ENCODE measurements at regions not wholly inside any gene's neighbourhood (a gene's known extent, or its start where the extent isn't known, plus 50 kb on each side); places are given as distances from the start of the nearest gene placed in this dataset.

GRCh38 chr6:168736039-168736438 lies 295.1 kb downstream of the SMOC2 start:
- no peak for DNase-seq

GRCh38 chr6:168735268-168735949 lies 294.4 kb downstream of the SMOC2 start:
- no peak for DNase-seq

- no peak for DNase-seq
These were observed 293.5 kb downstream of the SMOC2 start for GRCh38 chr6:168734523-168734922.

- no peak for DNase-seq
These were observed 291.7 kb downstream of the SMOC2 start for GRCh38 chr6:168732676-168733075.

GRCh38 chr6:168730931-168731716 lies 290.1 kb downstream of the SMOC2 start:
- DNase-seq, result no peak

- DNase-seq, result no peak
These were observed 287.1 kb downstream of the SMOC2 start for GRCh38 chr6:168728056-168728455.

- no peak for DNase-seq
These were observed 285.4 kb downstream of the SMOC2 start for GRCh38 chr6:168726312-168726856.

GRCh38 chr6:168725802-168726201 lies 284.8 kb downstream of the SMOC2 start:
- no peak for DNase-seq

GRCh38 chr6:168724669-168725570 lies 283.9 kb downstream of the SMOC2 start:
- DNase-seq, result no peak

- no peak for DNase-seq
These were observed 283.0 kb downstream of the SMOC2 start for GRCh38 chr6:168724033-168724432.

GRCh38 chr6:168722397-168722796 lies 281.4 kb downstream of the SMOC2 start:
- DNase-seq, result no peak

GRCh38 chr6:168721571-168721970 lies 280.6 kb downstream of the SMOC2 start:
- DNase-seq, result no peak

GRCh38 chr6:168719901-168720300 lies 278.9 kb downstream of the SMOC2 start:
- no peak for DNase-seq

- DNase-seq, result no peak
These were observed 278.0 kb downstream of the SMOC2 start for GRCh38 chr6:168718821-168719475.

All from activated naive CD4-positive, alpha-beta T cell treated with Interleukin-2 at 50 U/mL for 16 hours (primary cell).